HL-60 (cell line): ENCODE measurements at regions not wholly inside any gene's neighbourhood (a gene's known extent, or its start where the extent isn't known, plus 50 kb on each side); places are given as distances from the start of the nearest gene placed in this dataset.
"Not testable (repeated sequence)": the region's sequence is repeated elsewhere in the genome, so short reads cannot be mapped to it uniquely, and the experiment has no call there.

Experiments used
- DNase-seq, 2 experiments: peaks; one replicate each; pipeline ENCODE4 v3.0.0-alpha.2; 2010 to 2020; ENCODE audit warnings: low read depth in 1 of 2, low spot score in 1 of 2
- H3K27ac ChIP-seq: fragments of 250-450 bp; sonication (Bioruptor Pico); replicated peaks from 2 replicates; pipeline ENCODE4 v1.5.1; 2020; ENCODE audit warnings: mild to moderate bottlenecking, moderate library complexity
- H3K27me3 ChIP-seq: fragments of 250-450 bp; sonication (Bioruptor Pico); 2 replicates; pipeline ENCODE4 v1.5.1; 2021; ENCODE audit warnings: mild to moderate bottlenecking, moderate library complexity; ENCODE audit not compliant: insufficient read depth, poor library complexity, severe bottlenecking
- H3K4me3 ChIP-seq: replicated peaks from 2 replicates; pipeline ENCODE4 v1.5.1; 2011; ENCODE audit warnings: mild to moderate bottlenecking, control low read depth, low read length; ENCODE audit not compliant: insufficient read depth
- CTCF ChIP-seq: IDR thresholded peaks from one replicate; pipeline ENCODE4 v1.5.1; 2011; ENCODE audit warnings: low read length, control low read depth, inconsistent platforms; ENCODE audit not compliant: insufficient read depth
- GABPA ChIP-seq: IDR thresholded peaks from 2 replicates; pipeline ENCODE4 v1.6.1; 2012; ENCODE audit warnings: low read depth
- POLR2AphosphoS5 ChIP-seq: IDR thresholded peaks from 2 replicates; pipeline ENCODE4 v1.6.1; 2012; ENCODE audit warnings: low read depth
- SPI1 ChIP-seq: IDR thresholded peaks from 2 replicates; pipeline ENCODE4 v1.6.1; 2012; ENCODE audit warnings: low read depth, mild to moderate bottlenecking, borderline replicate concordance
- TF ChIP-seq, protein P1 (sequence below): IDR thresholded peaks from 2 replicates; pipeline ENCODE4 v1.6.1; 2012; ENCODE audit warnings: low read depth; ENCODE audit not compliant: insufficient replicate concordance

DNA sequence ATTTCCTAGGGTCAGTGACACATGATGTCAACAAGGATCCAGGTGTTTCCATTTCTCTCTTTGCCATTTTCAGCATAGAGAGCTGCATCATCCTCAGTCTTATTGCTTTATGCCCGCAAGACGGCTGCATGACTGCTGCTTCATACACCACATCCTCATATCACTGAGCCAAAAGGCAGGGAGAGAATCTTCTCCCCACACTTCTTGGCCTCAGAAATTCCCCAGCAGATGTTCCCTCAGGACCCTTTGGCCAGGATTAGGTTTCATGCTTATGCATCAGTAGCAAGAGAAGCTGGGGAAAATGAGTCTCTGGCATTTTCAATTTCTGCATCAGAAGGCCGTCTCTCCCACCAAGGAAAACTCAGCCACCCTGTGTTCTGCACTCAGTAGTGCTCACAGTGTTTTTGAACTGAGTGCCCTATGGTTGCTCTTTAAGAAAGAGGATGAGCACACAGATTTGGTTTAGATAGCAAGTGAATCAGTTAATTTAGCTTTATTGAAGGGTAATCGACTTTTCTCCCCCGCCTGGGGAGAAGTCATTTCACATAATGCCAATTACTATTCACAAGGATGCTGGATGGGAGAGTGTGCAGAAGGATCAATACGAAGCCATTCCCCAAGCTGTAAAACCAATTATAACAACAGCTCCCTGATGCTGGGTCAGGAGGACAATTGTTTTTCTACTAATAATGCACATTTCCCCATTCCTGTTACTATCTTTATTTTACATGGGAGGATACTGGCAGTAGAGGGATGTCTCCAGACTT, 360.2 kb downstream of the HHIPL2 start:
- no peak overlapping the region for H3K4me3 ChIP-seq
- DNase-seq, result no peak
- no peak overlapping the region for H3K27ac ChIP-seq
- TF ChIP-seq CTCF (no peak), GABPA (no peak), SPI1 (no peak), POLR2AphosphoS5 (no peak)
- TF ChIP-seq, protein P1, sequence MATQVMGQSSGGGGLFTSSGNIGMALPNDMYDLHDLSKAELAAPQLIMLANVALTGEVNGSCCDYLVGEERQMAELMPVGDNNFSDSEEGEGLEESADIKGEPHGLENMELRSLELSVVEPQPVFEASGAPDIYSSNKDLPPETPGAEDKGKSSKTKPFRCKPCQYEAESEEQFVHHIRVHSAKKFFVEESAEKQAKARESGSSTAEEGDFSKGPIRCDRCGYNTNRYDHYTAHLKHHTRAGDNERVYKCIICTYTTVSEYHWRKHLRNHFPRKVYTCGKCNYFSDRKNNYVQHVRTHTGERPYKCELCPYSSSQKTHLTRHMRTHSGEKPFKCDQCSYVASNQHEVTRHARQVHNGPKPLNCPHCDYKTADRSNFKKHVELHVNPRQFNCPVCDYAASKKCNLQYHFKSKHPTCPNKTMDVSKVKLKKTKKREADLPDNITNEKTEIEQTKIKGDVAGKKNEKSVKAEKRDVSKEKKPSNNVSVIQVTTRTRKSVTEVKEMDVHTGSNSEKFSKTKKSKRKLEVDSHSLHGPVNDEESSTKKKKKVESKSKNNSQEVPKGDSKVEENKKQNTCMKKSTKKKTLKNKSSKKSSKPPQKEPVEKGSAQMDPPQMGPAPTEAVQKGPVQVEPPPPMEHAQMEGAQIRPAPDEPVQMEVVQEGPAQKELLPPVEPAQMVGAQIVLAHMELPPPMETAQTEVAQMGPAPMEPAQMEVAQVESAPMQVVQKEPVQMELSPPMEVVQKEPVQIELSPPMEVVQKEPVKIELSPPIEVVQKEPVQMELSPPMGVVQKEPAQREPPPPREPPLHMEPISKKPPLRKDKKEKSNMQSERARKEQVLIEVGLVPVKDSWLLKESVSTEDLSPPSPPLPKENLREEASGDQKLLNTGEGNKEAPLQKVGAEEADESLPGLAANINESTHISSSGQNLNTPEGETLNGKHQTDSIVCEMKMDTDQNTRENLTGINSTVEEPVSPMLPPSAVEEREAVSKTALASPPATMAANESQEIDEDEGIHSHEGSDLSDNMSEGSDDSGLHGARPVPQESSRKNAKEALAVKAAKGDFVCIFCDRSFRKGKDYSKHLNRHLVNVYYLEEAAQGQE, result no peak
- H3K27me3 ChIP-seq, result peaks cover 3% of the 10 kb centered on the region

GRCh38 chr1:222182641-222183040, 365.3 kb downstream of the HHIPL2 start:
- H3K27me3 ChIP-seq, result peaks cover 3% of the 10 kb centered on the region
- no peak for DNase-seq
- no peak overlapping the region for H3K27ac ChIP-seq
- H3K4me3 ChIP-seq, result no peak overlapping the region
- TF ChIP-seq GABPA (no peak), CTCF (no peak), POLR2AphosphoS5 (no peak), SPI1 (no peak)
- TF ChIP-seq, protein P1, result no peak

DNA sequence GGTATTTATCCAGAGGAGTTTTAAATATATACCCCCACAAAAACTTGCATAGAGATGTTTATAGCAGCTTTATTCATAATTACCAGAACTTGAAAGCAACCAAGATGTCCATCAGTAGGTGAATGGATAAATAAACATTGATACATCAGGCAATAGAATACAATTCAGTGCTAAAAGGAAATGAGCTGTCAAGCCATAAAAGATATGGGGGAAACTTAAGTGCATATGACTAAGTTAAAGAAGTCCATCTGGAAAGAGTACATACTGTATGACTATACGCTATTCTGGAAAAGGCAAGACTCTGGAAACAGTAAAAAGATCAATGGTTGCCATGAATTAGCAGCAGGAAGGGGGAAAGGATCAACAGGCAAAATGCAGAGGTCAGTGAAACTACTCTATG, 366.7 kb downstream of the HHIPL2 start:
- H3K27me3 ChIP-seq, result peaks cover 3% of the 10 kb centered on the region
- no peak for DNase-seq
- no peak overlapping the region for H3K4me3 ChIP-seq
- H3K27ac ChIP-seq, result no peak overlapping the region
- TF ChIP-seq SPI1 (no peak), CTCF (no peak), POLR2AphosphoS5 (no peak), GABPA (no peak)
- TF ChIP-seq, protein P1, result no peak

GRCh38 chr1:222177496-222177895, 370.4 kb downstream of the HHIPL2 start:
- H3K27me3 ChIP-seq, H3K27ac ChIP-seq, DNase-seq, H3K4me3 ChIP-seq: not testable (repeated sequence)
